ENCODE measurements at regions not wholly inside any gene's neighbourhood (a gene's known extent, or its start where the extent isn't known, plus 50 kb on each side); places are given as distances from the start of the nearest gene placed in this dataset.

DNA sequence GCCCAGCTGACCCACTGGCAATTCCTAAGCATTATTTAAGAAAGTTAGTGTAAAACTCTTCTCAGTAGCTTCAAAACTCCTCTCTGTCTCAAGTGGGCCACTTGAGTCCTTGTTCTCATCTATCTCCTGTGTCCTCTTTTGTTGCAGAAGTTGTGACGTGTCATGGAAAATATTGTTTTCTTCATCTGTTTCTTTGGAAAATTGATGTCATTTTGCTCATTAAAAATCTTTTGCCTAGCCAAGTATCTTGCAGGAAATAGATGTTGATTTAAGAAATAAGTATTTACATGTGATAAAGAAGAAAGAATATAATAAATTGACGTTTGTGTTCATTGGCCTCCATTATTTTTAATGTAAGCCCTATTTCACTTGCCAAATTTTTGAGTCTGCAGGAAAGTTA lies 1158.4 kb upstream of the SEMA6A start:
- TF ChIP-seq, protein P1, sequence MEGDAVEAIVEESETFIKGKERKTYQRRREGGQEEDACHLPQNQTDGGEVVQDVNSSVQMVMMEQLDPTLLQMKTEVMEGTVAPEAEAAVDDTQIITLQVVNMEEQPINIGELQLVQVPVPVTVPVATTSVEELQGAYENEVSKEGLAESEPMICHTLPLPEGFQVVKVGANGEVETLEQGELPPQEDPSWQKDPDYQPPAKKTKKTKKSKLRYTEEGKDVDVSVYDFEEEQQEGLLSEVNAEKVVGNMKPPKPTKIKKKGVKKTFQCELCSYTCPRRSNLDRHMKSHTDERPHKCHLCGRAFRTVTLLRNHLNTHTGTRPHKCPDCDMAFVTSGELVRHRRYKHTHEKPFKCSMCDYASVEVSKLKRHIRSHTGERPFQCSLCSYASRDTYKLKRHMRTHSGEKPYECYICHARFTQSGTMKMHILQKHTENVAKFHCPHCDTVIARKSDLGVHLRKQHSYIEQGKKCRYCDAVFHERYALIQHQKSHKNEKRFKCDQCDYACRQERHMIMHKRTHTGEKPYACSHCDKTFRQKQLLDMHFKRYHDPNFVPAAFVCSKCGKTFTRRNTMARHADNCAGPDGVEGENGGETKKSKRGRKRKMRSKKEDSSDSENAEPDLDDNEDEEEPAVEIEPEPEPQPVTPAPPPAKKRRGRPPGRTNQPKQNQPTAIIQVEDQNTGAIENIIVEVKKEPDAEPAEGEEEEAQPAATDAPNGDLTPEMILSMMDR (IDR thresholded peaks at IDR 0.05), result no peak
- TF ChIP-seq EZH2 (IDR thresholded peaks at IDR 0.05), result no peak
- TF ChIP-seq EZH2phosphoT487 (IDR thresholded peaks at IDR 0.05), result no peak

All from neural progenitor cell (in vitro differentiated cells).